Left lung (tissue), 4 donors: ENCODE measurements at regions not wholly inside any gene's neighbourhood (a gene's known extent, or its start where the extent isn't known, plus 50 kb on each side); places are given as distances from the start of the nearest gene placed in this dataset.

Experiments
- ATAC-seq: fragments of 200-7000 bp; cut with Tn5 transposase; one replicate; pipeline ENCODE4 v1.9.1; 2020; ENCODE audit warnings: moderate library complexity
- DNase-seq, 4 donors: peaks; one replicate each; pipeline ENCODE4 v3.0.0-alpha.2; 2013 to 2020
- H3K27ac ChIP-seq, 2 donors: fragments of 200-600 bp; sonication (generic) in 1 of 2; one replicate each; pipeline versions ENCODE4 v1.5.0 to v1.8.0; 2020 to 2021
- H3K27me3 ChIP-seq, 2 donors: fragments of 200-600 bp; sonication (generic) in 1 of 2; one replicate each; pipeline versions ENCODE4 v1.5.0 to v1.8.0; 2020 to 2021
- H3K36me3 ChIP-seq, 2 donors: fragments of 200-600 bp; sonication (generic) in 1 of 2; one replicate each; pipeline versions ENCODE4 v1.5.0 to v1.8.0; 2020 to 2021
- H3K4me1 ChIP-seq, 2 donors: fragments of 200-600 bp; one replicate each; pipeline ENCODE4 v1.8.0; 2021
- H3K4me3 ChIP-seq, 2 donors: fragments of 200-600 bp; sonication (generic) in 1 of 2; one replicate each; pipeline versions ENCODE4 v1.5.0 to v1.8.0; 2020 to 2021; ENCODE audit warnings: mild to moderate bottlenecking in 1 of 2
- H3K9me3 ChIP-seq, 2 donors: fragments of 200-600 bp; sonication (generic) in 1 of 2; one replicate each; pipeline versions ENCODE4 v1.5.0 to v1.8.0; 2020 to 2021
- intact Hi-C, 2 donors: fragments of 100-400 bp; cut with DNase I; formaldehyde crosslinking; loops; one replicate each; pipeline versions ENCODE4 v1.11.2 to v1.14.2; 2022
- TF ChIP-seq, protein P1 (sequence below), 2 donors: fragments of 200-600 bp; sonication (generic) in 1 of 2; IDR thresholded peaks; one replicate each; pipeline versions ENCODE4 v1.5.0 to v1.8.0; 2021; ENCODE audit warnings: antibody characterized with exemption in 2 of 2
- donor health status: DM: no; HTN: yes; CAD: no.
- donor health status: DM: no; HTN: no; CAD: no.

DNA sequence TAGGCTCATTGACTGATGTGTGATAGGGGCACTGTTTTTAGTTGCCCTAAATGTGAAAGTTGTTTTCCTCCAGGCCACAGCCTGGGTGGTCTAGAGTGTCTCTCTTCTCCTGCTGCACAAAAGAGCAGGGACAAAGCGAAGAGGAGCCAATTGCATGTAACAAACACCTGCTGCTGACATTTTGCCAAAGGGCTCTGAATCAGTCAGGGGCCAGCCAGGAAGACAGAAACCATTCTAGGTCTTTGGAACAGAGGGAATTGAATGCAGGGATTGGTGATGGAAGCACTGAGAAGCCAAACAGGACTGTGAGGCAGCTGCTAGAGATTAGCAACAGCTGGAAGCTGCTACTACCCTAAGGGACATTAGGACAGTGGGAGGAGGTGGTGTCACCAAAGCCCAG lies 185.3 kb upstream of the POU3F1 start:
- Histone ChIP-seq H3K27me3 (peaks cover 0 to 4% of the 10 kb centered on the region in 2 donors), H3K27ac (no peak overlapping the region), H3K36me3 (no peaks in the 10 kb centered on the region), H3K4me1 (no peaks in the 10 kb centered on the region), H3K4me3 (no peak overlapping the region), H3K9me3 (no peaks in the 10 kb centered on the region)
- TF ChIP-seq, protein P1, sequence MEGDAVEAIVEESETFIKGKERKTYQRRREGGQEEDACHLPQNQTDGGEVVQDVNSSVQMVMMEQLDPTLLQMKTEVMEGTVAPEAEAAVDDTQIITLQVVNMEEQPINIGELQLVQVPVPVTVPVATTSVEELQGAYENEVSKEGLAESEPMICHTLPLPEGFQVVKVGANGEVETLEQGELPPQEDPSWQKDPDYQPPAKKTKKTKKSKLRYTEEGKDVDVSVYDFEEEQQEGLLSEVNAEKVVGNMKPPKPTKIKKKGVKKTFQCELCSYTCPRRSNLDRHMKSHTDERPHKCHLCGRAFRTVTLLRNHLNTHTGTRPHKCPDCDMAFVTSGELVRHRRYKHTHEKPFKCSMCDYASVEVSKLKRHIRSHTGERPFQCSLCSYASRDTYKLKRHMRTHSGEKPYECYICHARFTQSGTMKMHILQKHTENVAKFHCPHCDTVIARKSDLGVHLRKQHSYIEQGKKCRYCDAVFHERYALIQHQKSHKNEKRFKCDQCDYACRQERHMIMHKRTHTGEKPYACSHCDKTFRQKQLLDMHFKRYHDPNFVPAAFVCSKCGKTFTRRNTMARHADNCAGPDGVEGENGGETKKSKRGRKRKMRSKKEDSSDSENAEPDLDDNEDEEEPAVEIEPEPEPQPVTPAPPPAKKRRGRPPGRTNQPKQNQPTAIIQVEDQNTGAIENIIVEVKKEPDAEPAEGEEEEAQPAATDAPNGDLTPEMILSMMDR (IDR thresholded peaks at IDR 0.05) = no peak
- DNase-seq = no peak
- no peak for ATAC-seq
- intact Hi-C loops = no loop called here

DNA sequence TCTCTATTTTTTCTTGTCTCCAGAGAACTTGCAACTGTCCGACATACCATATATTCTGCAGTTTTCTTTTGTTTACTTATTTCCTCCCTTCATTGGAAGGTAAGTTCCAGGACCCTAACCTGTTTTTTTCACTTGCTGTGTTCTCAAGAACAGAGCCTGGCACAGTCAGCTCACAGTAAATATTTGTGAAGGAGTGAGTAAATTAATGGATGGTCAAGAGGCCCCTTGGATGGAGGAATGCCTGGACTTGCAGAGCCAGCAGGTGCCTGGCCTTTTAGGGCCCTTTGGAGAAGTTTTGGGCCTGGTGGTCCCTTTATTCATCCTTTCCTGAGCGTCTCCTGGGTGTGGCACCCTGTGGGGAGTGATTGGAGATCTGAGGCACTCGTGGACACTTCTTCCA lies 182.1 kb upstream of the POU3F1 start:
- H3K9me3 ChIP-seq = no peaks in the 10 kb centered on the region
- no peaks in the 10 kb centered on the region for H3K4me1 ChIP-seq

DNA sequence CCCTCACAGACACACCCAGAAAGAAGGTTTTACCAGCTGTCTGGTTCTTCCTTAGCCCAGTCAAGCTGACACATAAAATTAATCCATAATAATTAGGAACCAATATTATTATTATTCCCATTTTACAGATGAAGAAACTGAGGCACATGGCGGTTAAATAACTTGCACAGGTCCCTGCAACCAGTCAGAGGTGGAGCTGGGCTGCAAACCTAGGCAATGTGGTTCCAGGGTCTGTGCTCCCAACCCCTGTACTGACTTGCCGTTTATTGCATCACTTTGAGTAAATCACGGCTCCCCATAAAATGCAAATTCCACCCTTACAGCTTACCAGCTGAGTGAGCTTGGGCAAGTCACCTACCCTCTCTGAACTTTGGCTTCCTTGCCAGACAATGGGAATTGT lies 179.2 kb upstream of the POU3F1 start:
- H3K27ac ChIP-seq = no peak overlapping the region
- TF ChIP-seq, protein P1 (IDR thresholded peaks at IDR 0.05) = no peak
- no peaks in the 10 kb centered on the region for H3K36me3 ChIP-seq
- no peak for DNase-seq
- intact Hi-C loops = no loop called here
- H3K9me3 ChIP-seq = no peaks in the 10 kb centered on the region
- H3K4me3 ChIP-seq = no peak overlapping the region
- H3K27me3 ChIP-seq = peaks cover 0 to 4% of the 10 kb centered on the region in 2 donors
- ATAC-seq = no peak
- no peaks in the 10 kb centered on the region for H3K4me1 ChIP-seq

More for the DNA sequence above, 182.1 kb upstream of the POU3F1 start:
- DNase-seq = no peak
- intact Hi-C loops = no loop called here
- Histone ChIP-seq H3K27ac (no peak overlapping the region), H3K36me3 (no peaks in the 10 kb centered on the region), H3K4me3 (no peak overlapping the region), H3K27me3 (no peaks in the 10 kb centered on the region)
- ATAC-seq = peak; percentile 88
- TF ChIP-seq, protein P1 (IDR thresholded peaks at IDR 0.05) = no peak

DNA sequence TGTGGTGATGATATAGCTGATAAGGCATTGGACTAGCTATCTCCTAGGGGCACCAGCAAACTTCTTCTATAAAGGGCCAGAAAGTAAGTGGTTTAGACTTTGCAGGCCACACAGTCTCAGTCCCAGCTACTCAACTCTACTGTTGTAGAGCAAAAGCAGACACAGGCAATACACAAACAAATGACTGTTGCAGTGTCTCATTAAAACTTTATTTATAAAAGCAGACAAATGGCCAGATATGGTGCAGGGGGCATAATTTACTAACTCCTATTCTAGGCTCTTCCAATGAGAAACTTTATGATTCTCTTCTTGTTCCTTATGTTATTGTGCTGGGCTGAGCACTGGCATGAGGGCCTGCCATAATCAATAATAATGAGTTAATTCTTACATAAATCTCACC lies 176.8 kb upstream of the POU3F1 start:
- Histone ChIP-seq H3K27me3 (peaks cover 0 to 14% of the 10 kb centered on the region in 2 donors), H3K4me1 (no peaks in the 10 kb centered on the region), H3K9me3 (no peaks in the 10 kb centered on the region), H3K4me3 (no peak overlapping the region), H3K36me3 (no peaks in the 10 kb centered on the region), H3K27ac (no peak overlapping the region)
- TF ChIP-seq, protein P1 (IDR thresholded peaks at IDR 0.05) = no peak
- intact Hi-C loops = no loop called here
- no peak for ATAC-seq
- no peak for DNase-seq

DNA sequence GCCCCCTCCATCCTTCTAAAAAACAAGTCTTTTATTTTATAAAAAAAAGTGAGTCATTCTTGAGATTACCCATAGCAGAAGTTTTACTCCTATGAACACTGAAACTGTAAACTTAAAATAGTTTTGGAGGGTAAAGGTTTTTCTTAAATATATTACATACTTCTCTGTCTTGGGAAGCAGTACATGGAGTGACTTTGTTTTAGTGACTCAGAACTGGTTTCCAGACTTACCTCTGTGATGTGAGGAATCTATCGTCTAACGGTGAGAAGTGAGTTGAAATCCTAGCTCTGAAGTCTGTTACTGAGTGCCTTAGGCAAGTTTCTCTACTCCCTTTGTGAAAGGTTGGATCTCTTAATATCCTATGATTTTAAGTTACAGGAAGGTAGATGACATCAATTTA lies 176.3 kb upstream of the POU3F1 start:
- peaks cover 0 to 14% of the 10 kb centered on the region in 2 donors for H3K27me3 ChIP-seq
- TF ChIP-seq, protein P1 (IDR thresholded peaks at IDR 0.05) = no peak
- H3K9me3 ChIP-seq = no peaks in the 10 kb centered on the region
- no peak for ATAC-seq
- no peak overlapping the region for H3K4me3 ChIP-seq
- no peak overlapping the region for H3K27ac ChIP-seq
- DNase-seq = no peak
- H3K4me1 ChIP-seq = no peaks in the 10 kb centered on the region
- no peaks in the 10 kb centered on the region for H3K36me3 ChIP-seq
- intact Hi-C loops = no loop called here
